Activated CD4-positive, alpha-beta T cell treated with anti-CD3 and anti-CD28 coated beads, Interleukin-2, Interleukin-6, amounts not matched to agents 100 ng/mL and 50 ng/mL, durations not matched to agents 16 hours and 8 hours (primary cell): ENCODE measurements at regions not wholly inside any gene's neighbourhood (a gene's known extent, or its start where the extent isn't known, plus 50 kb on each side); places are given as distances from the start of the nearest gene placed in this dataset.

Experiments used
- DNase-seq: peaks from one replicate; pipeline ENCODE4 v3.0.0-alpha.2; 2020

DNA sequence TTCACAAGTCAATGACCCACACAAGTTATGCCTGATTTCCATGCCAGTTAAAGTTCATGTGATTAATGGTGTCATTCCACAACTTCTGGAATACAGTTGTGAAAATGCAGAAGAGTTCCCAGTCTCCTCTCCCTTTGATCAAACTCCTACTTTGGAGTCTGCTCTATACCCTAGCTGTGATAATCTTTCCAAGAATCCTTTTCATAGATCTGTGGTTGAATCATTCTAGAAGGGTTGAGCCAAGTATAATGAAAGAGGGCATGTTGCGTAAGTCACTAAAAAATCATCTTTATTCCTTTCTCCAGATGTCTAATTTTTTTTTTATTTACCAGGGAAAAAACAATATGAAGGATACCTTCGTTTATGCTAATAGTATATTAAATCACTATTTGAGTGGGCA is 89.7 kb upstream of the CARD18 start:
- no peak for DNase-seq

DNA sequence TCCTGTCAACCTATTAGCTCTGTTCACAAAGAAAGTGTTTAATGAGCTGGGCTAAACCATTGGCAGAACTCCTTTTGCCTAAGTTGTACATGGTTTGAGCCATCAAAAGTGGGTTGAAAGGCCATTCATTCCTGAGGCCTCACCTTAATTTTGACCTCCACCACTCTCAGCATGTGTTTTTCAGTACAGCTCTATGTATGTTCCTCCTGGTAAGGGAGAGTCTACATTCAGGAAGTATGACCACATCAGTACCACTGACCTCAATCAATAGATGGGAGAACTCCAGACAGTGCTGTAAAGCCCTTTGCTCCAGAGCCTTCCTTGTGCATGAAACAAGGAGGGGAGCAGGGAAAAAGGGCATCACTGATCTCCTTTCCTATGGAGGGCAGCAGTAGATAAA is 87.8 kb upstream of the CARD18 start:
- no peak for DNase-seq

DNA sequence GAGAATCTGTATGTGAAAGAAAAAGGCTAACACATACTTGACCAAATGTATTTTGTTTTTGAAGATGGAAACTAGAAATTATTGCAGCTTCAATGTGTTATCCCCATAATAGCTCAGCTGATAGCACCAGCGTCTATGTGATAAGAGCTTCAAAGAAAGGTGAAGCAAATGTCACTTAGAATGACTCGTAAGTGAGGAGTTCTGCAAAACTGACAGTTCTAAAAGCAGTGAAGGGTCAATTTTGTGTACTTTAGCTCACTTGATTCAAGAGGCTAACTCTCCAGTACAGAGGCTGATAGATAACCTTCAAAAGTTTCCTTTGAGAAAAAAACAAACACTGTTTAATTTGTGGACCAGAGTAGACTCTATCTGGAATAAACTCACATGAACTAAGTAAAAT is 87.2 kb upstream of the CARD18 start:
- no peak for DNase-seq

DNA sequence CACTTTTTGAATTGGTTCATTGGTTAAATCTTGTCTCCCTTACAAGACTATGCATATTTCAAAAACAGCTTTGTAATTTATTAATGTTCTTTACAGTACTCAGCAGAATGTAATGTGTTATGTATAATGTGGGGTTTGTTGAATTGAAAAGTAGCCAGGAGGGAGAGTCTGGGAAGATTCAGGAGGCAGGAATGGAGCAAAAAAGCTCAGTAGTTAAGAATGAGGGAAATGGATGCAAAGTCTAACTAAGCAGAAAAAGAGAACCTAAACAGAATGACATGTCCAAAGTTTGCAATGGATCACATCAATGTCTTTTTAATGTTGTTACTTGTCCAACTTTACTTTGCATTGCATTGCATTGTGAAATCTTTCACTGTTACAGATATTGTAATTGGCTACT is 86.5 kb upstream of the CARD18 start:
- DNase-seq: no peak

DNA sequence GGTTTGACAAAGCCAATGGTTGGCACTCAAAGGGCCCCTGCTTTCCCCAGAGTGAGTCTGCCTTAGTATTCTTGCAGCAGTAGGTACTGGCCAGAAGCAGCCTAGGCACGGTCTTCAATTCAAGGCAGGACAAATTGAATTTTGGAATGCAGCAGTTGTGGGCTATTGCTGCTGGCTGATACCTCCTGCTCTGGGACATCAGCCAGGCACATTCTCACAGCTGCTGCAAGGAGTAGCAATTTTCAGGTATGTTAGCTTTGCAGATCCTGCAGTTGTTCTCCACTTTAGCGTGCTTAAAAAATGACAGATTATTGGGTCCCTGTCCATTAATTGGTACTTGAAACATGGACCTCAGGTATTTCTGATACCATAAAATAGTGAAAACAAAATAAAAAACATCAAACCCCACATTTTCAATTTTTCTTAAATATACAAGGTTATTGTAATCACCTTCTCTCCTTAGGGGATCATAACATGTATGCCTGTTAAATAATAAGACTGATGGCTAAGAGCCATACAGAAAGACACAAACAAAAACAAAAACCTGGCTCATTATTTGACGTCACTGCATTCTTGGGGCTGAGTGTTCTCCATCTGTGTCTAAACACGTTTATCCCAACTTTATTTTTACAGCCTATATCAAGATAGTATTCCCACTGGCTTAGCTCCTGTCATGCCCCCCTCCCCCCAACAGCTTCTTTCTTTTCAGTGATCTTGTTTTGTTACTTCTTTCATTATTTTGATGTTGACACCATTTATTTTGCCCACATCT is 85.1 kb upstream of the CARD18 start:
- no peak for DNase-seq

DNA sequence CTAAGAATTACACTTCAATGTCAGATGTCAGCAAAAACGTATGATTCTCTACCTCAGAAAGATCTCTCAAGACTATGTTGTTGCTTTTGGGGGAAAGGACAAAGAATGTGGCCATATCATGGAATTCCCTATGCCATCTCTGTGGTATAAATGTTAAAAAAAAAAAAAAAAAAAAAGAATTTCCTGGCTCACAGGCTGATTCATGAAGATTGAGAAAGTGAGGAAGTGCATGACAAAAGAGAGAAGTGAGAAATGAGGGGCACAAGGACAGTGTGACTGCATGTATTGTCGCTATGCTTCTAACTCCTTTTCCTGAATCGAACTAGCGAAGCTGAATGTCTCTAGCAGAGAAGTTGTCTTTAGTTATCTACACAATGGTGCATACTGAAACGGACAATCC is 80.6 kb upstream of the CARD18 start:
- no peak for DNase-seq

DNA sequence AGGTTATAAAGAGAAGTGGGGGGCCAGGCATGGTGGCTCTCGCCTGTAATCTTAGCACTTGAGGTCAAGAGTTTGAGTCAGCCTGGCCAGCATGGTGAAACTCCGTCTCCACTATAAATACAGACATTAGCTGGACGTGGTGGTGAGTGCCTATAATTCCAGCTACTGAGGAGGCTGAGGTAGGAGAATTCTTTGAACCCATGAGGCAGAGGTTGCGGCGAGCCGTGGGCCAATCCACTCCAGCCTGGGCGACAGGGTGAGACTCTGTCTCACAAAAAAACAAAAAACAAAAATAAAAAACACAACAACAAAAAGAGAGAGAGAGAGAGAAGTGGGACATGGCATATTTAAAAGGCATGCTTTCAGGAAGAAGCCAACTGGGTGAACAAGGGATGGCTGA is 80.1 kb upstream of the CARD18 start:
- no peak for DNase-seq

DNA sequence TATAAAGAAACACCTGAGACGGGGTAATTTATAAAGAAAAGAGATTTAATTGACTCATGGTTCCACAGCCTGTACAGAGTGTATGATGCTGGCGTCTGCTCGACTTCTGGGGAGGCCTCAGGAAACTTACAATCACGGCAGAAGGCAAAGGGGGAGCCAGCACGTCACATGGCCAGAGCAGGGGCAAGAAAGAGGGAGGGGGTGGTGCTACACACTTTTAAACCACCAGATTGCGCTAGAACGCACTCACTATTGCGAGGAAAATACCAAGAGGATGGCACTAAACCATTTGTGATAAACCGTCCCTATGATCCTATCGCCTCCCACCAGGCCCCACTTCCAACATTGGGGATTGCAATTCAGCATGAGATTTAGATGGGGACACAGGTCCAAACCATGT is 79.7 kb upstream of the CARD18 start:
- no peak for DNase-seq

DNA sequence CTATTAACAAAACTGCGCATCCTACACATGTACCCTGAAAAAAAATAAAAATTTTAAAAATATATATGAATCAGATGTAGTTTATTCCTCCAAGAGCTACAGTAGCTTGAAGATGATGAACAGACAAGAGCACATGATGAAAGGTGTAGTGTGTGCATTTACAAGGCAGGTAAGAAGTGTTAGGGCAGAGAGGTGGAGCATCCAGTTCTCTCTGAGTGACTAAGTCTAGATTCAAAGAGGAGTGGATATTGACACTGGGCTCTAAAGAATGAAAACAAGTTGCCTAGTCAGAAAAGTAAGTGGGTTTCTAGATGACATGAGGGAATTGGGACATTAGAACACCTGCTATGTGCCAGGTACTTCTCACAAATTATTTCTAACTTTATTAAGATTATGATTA is 76.0 kb upstream of the CARD18 start:
- no peak for DNase-seq

DNA sequence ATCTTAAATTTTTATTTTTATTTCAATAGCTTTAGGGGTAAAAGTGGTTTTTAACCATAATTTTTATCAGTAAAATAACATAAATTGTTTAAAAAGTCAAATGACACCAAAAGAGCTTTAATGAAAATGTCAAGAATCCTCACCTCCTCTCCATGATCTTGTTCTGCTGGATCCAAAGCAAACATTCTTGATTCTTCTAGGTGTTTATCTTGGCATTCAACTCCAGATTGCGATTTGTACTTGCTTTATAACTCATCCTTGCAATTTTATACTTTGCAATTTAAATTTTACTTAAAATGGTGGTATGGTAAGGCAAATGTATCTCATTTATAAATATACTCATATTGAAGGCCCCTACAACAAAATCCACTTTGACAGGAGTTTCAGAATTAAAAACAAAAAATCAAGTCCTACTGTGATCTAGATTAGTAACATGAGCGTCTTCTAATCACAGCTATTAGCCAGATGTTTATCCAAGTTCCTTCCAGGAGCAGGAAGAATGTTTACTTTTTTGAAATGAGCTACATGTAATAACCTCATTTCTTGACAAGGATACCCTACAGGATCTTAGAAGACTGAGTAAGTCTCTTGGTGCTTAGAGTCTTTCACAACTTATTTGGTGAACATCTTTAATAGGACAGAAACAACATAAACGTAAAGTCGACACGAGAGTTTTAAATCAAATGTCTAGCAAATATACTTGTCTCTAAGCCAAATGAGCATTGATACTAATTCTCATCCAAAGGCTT is 72.4 kb upstream of the CARD18 start:
- no peak for DNase-seq

DNA sequence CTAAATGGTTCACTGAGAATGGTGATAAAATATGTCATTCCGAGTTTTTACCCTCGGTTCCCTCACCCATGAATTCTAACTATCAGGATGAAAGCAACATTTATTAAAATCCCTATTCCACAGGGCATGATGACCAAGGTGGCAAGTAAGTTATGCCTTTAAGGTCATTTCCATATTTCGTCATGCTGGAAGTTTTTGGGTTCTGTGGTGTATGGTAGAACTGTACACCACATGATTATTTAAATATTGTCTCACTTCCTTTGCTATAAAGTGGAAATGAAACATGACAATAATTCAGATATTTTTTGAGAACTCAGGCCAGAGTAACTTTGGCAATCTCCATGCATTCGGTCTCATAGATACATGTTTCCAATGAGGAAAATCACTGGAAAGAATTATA is 68.5 kb upstream of the CARD18 start:
- DNase-seq: no peak

DNA sequence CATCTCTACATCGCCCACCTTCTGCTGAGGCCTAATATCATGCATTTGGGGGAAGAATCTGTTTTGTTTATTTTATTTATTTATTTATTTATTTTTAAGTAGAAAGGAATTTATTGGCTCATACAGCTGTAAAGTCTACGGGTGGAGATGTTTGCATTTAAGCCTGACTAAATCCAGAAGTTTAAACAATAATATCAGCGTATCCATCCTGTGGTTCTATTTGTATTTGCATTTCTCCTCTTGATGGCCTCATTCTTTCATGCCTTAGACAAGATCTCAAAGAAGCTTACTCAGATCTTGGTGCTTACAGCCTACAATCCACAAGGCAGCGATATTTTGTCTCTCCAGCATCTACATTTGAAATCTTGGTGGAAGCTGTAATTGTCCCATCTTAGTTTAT is 67.1 kb upstream of the CARD18 start:
- DNase-seq: no peak

DNA sequence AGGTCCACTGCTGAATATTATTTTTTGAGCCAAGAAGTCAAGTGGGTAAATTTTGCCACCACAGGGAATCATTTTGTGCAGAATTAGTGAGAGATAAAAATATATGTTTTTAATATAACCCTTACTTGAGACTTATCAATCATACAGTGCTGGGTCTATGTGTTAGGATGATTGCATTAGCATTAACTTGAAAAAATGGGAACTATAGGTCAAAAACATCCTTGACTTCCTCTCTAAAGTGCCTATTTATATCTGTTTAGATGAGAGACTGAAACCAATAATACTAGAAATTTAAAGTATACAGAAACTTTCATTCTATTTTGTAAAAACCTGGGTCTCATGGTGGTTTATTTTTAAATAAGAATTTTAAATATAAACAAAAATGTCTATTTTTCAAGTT is 65.1 kb upstream of the CARD18 start:
- no peak for DNase-seq

DNA sequence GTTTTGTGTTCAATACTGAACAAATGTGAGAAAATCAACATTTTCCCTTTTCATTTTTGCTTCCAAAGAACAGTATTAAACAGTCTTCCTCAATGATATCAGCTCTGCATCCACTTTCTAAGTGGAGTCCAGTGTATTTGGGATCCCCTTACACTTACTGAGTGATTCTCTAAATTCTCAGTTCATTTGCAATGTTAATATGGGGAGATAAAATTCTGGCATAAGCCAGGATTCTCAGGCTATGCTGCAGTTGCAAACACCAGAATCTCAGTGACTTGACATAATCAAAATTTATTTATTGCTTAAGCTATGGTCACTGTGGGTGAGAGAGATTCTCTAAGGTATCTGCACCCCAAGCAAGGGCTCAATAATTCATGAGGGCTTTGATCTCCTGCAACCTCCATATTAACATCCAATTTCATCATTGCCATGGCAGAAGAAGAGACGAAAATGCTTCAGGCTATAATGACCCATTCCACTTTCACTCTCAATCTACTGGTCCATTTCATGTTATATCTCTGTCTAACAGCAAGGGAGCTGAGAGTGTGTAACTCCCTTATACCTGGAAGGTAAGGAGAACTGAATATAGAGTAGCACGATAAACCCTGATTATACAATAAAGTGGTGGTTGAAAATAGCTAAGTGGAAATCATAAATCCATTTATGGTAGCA is 64.1 kb upstream of the CARD18 start:
- no peak for DNase-seq

DNA sequence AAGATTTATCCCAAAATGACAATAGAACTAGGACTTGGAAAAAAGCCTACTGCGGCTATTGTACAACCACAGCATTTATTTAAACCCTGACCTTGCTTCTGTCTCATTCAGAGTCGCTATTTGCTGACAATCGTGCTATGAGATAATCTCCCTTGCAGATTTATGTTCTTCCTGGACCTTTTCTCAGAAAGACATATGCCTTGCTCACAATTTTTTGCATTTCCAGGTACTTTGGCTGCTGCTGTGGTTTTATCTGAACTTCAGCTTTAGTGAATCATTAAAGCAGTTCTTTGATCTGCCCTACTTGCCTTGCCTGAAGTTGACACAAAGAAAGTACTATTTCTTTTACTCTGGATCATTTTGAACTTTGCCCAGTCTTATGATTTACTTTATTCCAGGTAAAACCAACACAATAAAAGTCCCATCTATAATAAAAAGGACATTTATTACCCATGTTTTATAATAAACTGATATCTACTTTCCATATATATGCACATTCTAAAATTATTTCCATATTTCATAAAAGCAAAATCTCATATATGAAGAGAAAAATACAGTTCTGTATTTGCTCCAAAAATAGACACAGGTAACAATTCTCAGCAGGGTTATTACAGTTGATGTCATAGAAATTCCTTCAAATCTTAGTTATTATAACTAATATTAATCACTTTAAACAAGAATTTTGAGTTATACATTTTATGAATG is 63.4 kb upstream of the CARD18 start:
- DNase-seq: peak; percentile 21

DNA sequence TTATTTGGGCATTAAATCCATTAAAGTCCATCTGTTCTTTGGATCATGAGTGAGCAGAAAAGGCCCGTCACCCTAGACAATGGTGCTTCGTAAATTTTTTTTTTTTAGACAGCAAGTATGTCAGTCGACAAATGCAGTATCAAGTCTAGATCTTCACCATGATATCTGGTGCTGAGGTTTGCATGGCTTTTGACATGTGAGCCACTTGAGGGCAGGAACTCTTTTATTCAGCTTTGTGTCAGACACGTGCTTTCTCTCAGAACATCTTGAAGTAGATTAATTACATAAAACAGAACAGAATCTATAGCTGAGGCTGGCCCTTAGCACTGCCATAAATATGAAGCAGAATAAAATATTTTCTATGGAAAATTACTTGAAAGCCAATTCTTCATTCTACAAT is 62.9 kb upstream of the CARD18 start:
- DNase-seq: no peak

DNA sequence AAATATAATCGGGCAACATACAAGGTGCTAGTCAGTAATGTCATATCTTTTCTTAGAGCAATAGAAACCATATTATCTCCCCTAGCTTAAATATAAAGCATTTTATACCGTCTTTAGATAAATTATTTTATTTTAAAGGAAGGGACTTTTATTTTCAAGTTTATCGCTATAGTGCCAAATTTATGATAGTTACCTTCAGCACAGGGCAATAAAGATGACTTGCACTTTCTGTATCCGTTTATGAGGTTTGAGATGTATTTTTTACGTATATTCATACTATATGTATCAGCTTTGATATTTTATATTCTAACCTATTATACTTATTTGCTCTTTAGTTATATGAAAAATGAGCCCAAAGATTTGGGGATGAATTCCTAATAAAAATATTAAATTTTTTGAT is 61.6 kb upstream of the CARD18 start:
- no peak for DNase-seq

DNA sequence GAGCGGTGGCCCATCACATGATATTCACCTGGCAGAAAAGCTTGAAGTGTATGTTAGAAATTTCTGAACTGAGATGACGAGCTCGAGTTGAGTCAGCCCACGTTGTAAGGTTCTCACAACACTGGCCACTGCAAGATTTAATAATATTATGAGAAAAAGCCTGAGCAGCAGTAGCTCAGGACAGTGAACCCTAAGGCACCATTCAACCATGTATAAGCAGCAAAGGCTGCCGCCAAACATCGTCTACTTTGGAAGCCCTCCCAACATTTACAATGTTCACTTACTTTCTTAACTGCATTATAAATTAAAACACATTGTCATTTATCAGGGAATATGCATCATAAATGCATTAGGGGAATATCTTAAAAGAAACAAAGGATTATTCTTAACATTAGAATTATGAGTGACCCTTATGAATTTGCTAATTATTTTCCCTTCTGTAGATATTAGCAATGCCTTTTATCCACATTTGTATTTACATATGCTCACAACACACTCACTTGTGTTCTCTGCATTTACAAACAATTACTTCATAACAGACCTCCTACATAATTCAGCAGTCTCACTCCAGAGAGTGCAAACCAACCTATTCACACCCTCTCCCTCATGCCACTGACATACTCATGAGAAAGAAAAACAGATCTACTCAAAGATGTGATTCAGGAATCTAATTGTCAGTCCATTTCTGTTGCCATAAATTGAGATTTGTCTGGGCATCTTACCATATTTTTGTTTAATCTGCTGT is 57.7 kb upstream of the CARD18 start:
- DNase-seq: no peak

DNA sequence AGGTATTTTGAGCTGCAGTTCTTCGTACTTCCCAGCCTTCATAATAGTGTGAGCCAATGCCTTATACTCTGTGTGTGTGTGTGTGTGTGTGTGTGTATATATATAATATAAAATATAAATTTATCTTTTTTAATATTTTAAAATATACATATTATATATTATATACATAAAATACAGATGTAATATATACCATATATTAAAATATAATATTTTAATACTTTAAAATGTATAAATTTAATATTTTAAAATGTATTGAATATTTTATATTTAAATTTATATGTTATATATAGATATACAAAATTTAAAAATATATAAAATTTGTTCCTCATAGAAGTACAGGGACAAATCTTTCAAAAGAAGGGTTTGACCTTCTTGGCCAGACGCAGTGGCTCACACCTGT is 53.7 kb upstream of the CARD18 start:
- no peak for DNase-seq

DNA sequence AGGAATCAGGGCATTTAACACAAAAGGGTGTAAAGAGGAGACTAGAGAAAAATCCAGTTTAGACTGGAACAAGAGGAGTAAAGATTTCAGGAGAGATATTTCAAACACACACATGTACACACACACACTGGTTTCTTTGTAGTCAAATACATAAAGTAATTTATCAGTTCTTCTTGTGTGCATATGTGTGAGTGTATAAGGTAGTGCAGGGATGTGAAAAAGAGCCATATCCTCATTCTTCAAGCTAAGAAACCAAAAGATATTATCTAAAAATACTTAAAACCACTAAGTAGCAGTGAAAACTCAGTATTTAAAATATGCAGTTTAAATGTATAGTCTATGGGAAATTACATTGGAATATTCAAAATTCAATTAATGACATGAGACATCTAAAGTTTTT is 52.5 kb upstream of the CARD18 start:
- no peak for DNase-seq

DNA sequence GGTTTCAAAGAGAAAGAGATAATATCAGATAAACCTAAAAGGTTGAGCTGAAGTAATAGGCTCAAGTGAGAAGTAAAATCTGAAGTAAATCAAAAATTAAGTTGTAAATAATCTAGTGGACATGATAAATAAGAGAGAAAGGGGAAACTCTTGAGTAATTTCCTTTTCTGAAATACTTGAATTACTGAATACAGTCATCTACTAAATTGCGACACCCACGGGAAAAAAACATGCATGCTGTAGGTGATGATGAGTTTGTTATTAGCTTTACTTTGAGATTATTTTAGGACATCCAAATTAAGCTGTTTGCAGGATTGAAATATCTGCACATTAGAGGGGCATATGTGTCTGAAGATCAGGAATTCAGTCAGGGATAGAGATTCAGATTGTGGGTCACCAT is 50.0 kb upstream of the CARD18 start:
- no peak for DNase-seq
